DOHH2 (cell line): ENCODE measurements at regions not wholly inside any gene's neighbourhood (a gene's known extent, or its start where the extent isn't known, plus 50 kb on each side); places are given as distances from the start of the nearest gene placed in this dataset.

Experiments used
- CTCF ChIP-seq: fragments of 200-600 bp; sonication (generic); IDR thresholded peaks from one replicate; pipeline ENCODE4 v1.5.1; 2014; ENCODE audit warnings: antibody characterized with exemption, mild to moderate bottlenecking, low read depth, low read length; ENCODE audit not compliant: poor library complexity, severe bottlenecking
- EZH2phosphoT487 ChIP-seq: fragments of 200-600 bp; sonication (generic); IDR thresholded peaks from 2 replicates; pipeline ENCODE4 v1.6.1; 2017; ENCODE audit warnings: borderline replicate concordance, mild to moderate bottlenecking, antibody characterized with exemption, low read length, moderate library complexity, mixed read lengths

GRCh38 chr15:88739541-88739940, 63.7 kb upstream of the ACAN start:
- TF ChIP-seq CTCF: no peak
- no peak for TF ChIP-seq EZH2phosphoT487
